SK-N-SH (cell line): ENCODE measurements at regions not wholly inside any gene's neighbourhood (a gene's known extent, or its start where the extent isn't known, plus 50 kb on each side); places are given as distances from the start of the nearest gene placed in this dataset.

Experiments used
- CTCF ChIA-PET: fragments of 300-600, 350-600 bp; formaldehyde crosslinking; extraction: SDS; loops from one replicate; lab custom pipeline; 2021; lab: Yijun Ruan, JAX
- POLR2A ChIA-PET: fragments of 350-600 bp; sonication (Branson Sonifier 250); formaldehyde crosslinking; extraction: SDS; loops from one replicate; lab custom pipeline; 2020; ENCODE audit warnings: antibody characterized with exemption, inconsistent platforms; lab: Yijun Ruan, JAX
- DNase-seq: peaks from one replicate; pipeline ENCODE4 v3.0.0; 2012
- H2AFZ ChIP-seq: fragments of 200-600 bp; sonication (generic); 2 replicates; pipeline ENCODE4 v1.8.1; 2016; ENCODE audit warnings: antibody characterized with exemption, mild to moderate bottlenecking, low read depth
- H3F3A ChIP-seq: fragments of 200-600 bp; sonication (generic); replicated peaks from 2 replicates; pipeline ENCODE3; 2016; ENCODE audit warnings: antibody characterized with exemption, mild to moderate bottlenecking; ENCODE audit not compliant: insufficient read depth
- H3K27ac ChIP-seq, 2 experiments: fragments of 200-500 bp in 1 of 2; fragments of 200-600 bp in 1 of 2; sonication (Bioruptor generic) in 1 of 2; sonication (generic), shearing (Covaris generic) in 1 of 2; 2 replicates each; pipeline versions ENCODE4 v1.5.1 to v1.6.1; 2014 to 2016; ENCODE audit warnings: low read depth in 2 of 2, inconsistent platforms in 1 of 2, low read length in 1 of 2, mild to moderate bottlenecking in 1 of 2, mixed read lengths in 1 of 2
- H3K27me3 ChIP-seq: fragments of 200-600 bp; sonication (generic), shearing (Covaris generic); 2 replicates; pipeline ENCODE4 v1.6.1; 2016; ENCODE audit warnings: mixed run types; ENCODE audit not compliant: insufficient read depth
- H3K36me3 ChIP-seq, 2 experiments: fragments of 200-500 bp in 1 of 2; fragments of 200-600 bp in 1 of 2; sonication (Bioruptor generic) in 1 of 2; sonication (generic) in 1 of 2; replicated peaks in 1 of 2; 2 replicates each; pipeline versions ENCODE3 to v1.5.1; 2014 to 2016; ENCODE audit warnings: low read length in 1 of 2, mild to moderate bottlenecking in 1 of 2; ENCODE audit not compliant: insufficient read depth in 2 of 2, control insufficient read depth in 1 of 2
- H3K4me1 ChIP-seq, 2 experiments: fragments of 200-500 bp in 1 of 2; fragments of 200-600 bp in 1 of 2; sonication (Bioruptor generic) in 1 of 2; sonication (generic), shearing (Covaris generic) in 1 of 2; 2 replicates each; pipeline versions ENCODE4 v1.5.1 to v1.6.1; 2014 to 2016; ENCODE audit warnings: low read depth in 1 of 2, low read length in 1 of 2, mixed run types in 1 of 2; ENCODE audit not compliant: insufficient read depth in 2 of 2, control insufficient read depth in 1 of 2
- H3K4me2 ChIP-seq: fragments of 200-600 bp; sonication (generic), shearing (Covaris generic); 2 replicates; pipeline ENCODE4 v1.6.1; 2017; ENCODE audit warnings: mixed run types
- H3K4me3 ChIP-seq, 2 experiments: fragments of 200-500 bp in 1 of 2; fragments of 200-600 bp in 1 of 2; sonication (Bioruptor generic) in 1 of 2; sonication (generic), shearing (Covaris generic) in 1 of 2; 2 replicates each; pipeline versions ENCODE4 v1.5.1 to v1.8.1; 2014 to 2016; ENCODE audit warnings: low read depth in 2 of 2, inconsistent platforms in 1 of 2, low read length in 1 of 2, mild to moderate bottlenecking in 1 of 2, mixed read lengths in 1 of 2, moderate library complexity in 1 of 2
- H3K79me2 ChIP-seq: fragments of 200-600 bp; sonication (generic); 2 replicates; pipeline ENCODE4 v1.8.1; 2017; ENCODE audit warnings: mild to moderate bottlenecking; ENCODE audit not compliant: insufficient read depth
- H3K9ac ChIP-seq: fragments of 200-600 bp; sonication (generic); 2 replicates; pipeline ENCODE4 v1.6.1; 2017; ENCODE audit warnings: mixed run types
- H3K9me2 ChIP-seq: fragments of 200-600 bp; sonication (generic); 2 replicates; pipeline ENCODE4 v1.6.1; 2017; ENCODE audit warnings: mixed run types
- H3K9me3 ChIP-seq: fragments of 200-600 bp; sonication (generic); 2 replicates; pipeline ENCODE4 v1.6.1; 2017; ENCODE audit warnings: mixed run types, mild to moderate bottlenecking, moderate library complexity
- H4K20me1 ChIP-seq: fragments of 200-600 bp; sonication (generic); 2 replicates; pipeline ENCODE4 v1.6.1; 2017; ENCODE audit warnings: mild to moderate bottlenecking, mixed run types; ENCODE audit not compliant: insufficient read depth
- CHD2 ChIP-seq: fragments of 150-350 bp; IDR thresholded peaks from 2 replicates; pipeline ENCODE4 v1.6.1; 2018; ENCODE audit warnings: low read length; ENCODE audit not compliant: partially characterized antibody
- FOXJ3 ChIP-seq: sonication (generic); formaldehyde crosslinking; IDR thresholded peaks from 2 replicates; pipeline ENCODE4 v1.5.1; 2020; ENCODE audit warnings: mild to moderate bottlenecking, missing genetic modification reagents
- GATA2 ChIP-seq: sonication (generic); formaldehyde crosslinking; IDR thresholded peaks from 2 replicates; pipeline ENCODE4 v1.5.0; 2020; ENCODE audit warnings: mild to moderate bottlenecking, missing genetic modification reagents
- MXI1 ChIP-seq: IDR thresholded peaks from 2 replicates; pipeline ENCODE4 v1.6.1; 2012; ENCODE audit warnings: mild to moderate bottlenecking, low read depth, low read length, improper control_type of control experiment
- POLR2AphosphoS5 ChIP-seq: IDR thresholded peaks from 2 replicates; pipeline ENCODE4 v1.6.1; 2012; ENCODE audit warnings: low read depth, low read length
- YY1 ChIP-seq: IDR thresholded peaks from 2 replicates; pipeline ENCODE4 v1.4.0; 2012; ENCODE audit warnings: low read depth, mild to moderate bottlenecking
- WGBS: methylation state at CpG from one replicate; pipeline ENCODE4 v1.1.6; 2017; ENCODE audit warnings: low lambda C conversion rate; 5-methylcytosine and 5-hydroxymethylcytosine counted together
- TF ChIP-seq, protein P1 (sequence below): IDR thresholded peaks from 2 replicates; pipeline ENCODE4 v1.6.1; 2012; ENCODE audit warnings: mild to moderate bottlenecking, low read depth, low read length, moderate library complexity
- TF ChIP-seq, protein P2 (sequence below): fragments of 150-350 bp; IDR thresholded peaks from 2 replicates; pipeline ENCODE4 v1.6.1; 2016; ENCODE audit warnings: mild to moderate bottlenecking, low read depth, low read length
- TF ChIP-seq, protein P3 (sequence below): IDR thresholded peaks from 2 replicates; pipeline ENCODE4; 2012
- TF ChIP-seq, protein P4 (sequence below): IDR thresholded peaks from 2 replicates; pipeline ENCODE4 v1.4.0; 2012; ENCODE audit warnings: low read depth, borderline replicate concordance

DNA sequence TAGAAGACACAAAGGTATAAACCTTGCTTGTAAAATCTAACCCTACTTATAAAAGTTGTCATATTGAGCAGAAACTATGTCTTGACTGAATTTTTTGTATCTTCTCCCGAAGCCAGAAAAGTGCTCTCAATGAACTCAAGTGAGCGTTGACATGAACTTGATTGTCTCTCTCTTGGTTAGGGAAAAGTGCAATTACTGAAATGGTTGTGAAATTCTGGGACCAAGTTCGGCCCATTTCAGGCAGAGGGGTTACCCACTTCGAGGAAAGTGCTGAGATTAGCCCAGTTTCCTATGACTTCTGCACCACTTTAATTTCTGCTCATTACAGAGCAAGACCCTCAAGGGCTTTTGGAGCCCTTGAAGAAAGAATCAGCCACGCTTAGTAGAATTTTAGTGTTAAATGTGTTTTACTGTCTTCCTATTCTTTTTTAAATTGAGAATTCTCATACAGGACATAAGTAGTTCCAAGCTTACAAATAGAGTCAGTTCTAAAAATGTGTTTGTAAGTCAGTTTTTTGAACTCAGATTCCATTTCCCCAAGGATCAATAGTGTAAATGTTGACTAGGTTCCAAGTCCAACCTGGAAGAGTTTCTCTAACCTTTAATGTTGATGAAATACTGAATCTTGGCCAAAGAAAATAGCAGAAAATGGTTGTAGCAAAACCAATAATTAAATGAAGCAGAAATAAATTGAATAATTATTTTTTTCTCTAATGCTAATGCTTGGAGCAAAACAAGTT lies 125.7 kb upstream of the ACSL4 start:
- TF ChIP-seq CHD2 (no peak), POLR2AphosphoS5 (no peak), FOXJ3 (CRISPR knock-in tag) (no peak), YY1 (no peak)
- TF ChIP-seq, protein P1, sequence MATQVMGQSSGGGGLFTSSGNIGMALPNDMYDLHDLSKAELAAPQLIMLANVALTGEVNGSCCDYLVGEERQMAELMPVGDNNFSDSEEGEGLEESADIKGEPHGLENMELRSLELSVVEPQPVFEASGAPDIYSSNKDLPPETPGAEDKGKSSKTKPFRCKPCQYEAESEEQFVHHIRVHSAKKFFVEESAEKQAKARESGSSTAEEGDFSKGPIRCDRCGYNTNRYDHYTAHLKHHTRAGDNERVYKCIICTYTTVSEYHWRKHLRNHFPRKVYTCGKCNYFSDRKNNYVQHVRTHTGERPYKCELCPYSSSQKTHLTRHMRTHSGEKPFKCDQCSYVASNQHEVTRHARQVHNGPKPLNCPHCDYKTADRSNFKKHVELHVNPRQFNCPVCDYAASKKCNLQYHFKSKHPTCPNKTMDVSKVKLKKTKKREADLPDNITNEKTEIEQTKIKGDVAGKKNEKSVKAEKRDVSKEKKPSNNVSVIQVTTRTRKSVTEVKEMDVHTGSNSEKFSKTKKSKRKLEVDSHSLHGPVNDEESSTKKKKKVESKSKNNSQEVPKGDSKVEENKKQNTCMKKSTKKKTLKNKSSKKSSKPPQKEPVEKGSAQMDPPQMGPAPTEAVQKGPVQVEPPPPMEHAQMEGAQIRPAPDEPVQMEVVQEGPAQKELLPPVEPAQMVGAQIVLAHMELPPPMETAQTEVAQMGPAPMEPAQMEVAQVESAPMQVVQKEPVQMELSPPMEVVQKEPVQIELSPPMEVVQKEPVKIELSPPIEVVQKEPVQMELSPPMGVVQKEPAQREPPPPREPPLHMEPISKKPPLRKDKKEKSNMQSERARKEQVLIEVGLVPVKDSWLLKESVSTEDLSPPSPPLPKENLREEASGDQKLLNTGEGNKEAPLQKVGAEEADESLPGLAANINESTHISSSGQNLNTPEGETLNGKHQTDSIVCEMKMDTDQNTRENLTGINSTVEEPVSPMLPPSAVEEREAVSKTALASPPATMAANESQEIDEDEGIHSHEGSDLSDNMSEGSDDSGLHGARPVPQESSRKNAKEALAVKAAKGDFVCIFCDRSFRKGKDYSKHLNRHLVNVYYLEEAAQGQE, result no peak
- TF ChIP-seq, protein P2, sequence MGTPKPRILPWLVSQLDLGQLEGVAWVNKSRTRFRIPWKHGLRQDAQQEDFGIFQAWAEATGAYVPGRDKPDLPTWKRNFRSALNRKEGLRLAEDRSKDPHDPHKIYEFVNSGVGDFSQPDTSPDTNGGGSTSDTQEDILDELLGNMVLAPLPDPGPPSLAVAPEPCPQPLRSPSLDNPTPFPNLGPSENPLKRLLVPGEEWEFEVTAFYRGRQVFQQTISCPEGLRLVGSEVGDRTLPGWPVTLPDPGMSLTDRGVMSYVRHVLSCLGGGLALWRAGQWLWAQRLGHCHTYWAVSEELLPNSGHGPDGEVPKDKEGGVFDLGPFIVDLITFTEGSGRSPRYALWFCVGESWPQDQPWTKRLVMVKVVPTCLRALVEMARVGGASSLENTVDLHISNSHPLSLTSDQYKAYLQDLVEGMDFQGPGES, result no peak
- TF ChIP-seq, protein P3, sequence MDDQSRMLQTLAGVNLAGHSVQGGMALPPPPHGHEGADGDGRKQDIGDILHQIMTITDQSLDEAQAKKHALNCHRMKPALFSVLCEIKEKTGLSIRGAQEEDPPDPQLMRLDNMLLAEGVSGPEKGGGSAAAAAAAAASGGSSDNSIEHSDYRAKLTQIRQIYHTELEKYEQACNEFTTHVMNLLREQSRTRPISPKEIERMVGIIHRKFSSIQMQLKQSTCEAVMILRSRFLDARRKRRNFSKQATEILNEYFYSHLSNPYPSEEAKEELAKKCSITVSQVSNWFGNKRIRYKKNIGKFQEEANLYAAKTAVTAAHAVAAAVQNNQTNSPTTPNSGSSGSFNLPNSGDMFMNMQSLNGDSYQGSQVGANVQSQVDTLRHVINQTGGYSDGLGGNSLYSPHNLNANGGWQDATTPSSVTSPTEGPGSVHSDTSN, result no peak
- ChIA-PET POLR2A (no interaction called here), CTCF (interaction anchor here (2.6 to 7.9 kb wide), 3 partner anchors 16 to 145 kb away, joined by 14 to 105 read pairs (median 28); no protein-coding TSS in a partner anchor)
- no peaks in the 10 kb centered on the region for H3K79me2 ChIP-seq
- H3K4me2 ChIP-seq, result no peak overlapping the region
- no peaks in the 10 kb centered on the region for H3F3A ChIP-seq
- no peak overlapping the region for H2AFZ ChIP-seq
- no peaks in the 10 kb centered on the region for H3K9me3 ChIP-seq
- H3K36me3 ChIP-seq, result no peaks in the 10 kb centered on the region
- no peak overlapping the region for H3K9ac ChIP-seq
- no peak overlapping the region for H3K27ac ChIP-seq
- H3K27me3 ChIP-seq, result no peaks in the 10 kb centered on the region
- no peaks in the 10 kb centered on the region for H4K20me1 ChIP-seq
- WGBS, result 53% methylated on average over 5 of the region's 5 CpGs
- H3K9me2 ChIP-seq, result no peaks in the 10 kb centered on the region
- 0 out of 4 replicates have a peak, but pooled peaks cover 0 to 6% of the 10 kb centered on the region in 2 experiments for H3K4me1 ChIP-seq
- DNase-seq, result no peak
- H3K4me3 ChIP-seq, result no peak overlapping the region

DNA sequence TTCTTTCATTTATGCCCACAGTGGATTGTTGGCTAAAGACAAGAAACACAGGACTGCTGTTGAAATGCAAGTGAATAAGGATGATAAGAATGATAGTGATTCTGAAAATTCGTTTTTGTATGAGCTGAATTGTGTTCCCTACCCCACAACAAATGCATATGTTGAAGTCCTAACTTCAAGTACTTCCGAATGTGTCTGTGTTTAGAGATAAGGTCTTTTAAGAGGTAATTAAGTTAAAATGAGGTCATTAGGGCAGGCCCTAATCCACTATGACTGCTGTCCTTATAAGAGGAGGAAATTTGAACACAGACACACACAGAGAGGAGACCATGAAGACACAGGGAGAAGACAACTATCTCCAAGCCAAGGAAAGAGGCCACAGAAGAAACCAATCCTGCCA lies 126.6 kb upstream of the ACSL4 start:
- TF ChIP-seq, protein P4, sequence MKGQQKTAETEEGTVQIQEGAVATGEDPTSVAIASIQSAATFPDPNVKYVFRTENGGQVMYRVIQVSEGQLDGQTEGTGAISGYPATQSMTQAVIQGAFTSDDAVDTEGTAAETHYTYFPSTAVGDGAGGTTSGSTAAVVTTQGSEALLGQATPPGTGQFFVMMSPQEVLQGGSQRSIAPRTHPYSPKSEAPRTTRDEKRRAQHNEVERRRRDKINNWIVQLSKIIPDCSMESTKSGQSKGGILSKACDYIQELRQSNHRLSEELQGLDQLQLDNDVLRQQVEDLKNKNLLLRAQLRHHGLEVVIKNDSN, result no peak
- TF ChIP-seq GATA2 (CRISPR knock-in tag) (no peak), MXI1 (no peak)
- TF ChIP-seq, protein P1, result no peak
- TF ChIP-seq, all 33 proteins: peak for 0
- H4K20me1 ChIP-seq, result no peaks in the 10 kb centered on the region
- CTCF ChIA-PET, result interaction anchor here (7.9 kb wide), 1 partner anchor 146 kb away, joined by 105 read pairs; no protein-coding TSS in a partner anchor
- H3K27ac ChIP-seq, result no peak overlapping the region
- POLR2A ChIA-PET, result no interaction called here
- H3K4me2 ChIP-seq, result no peak overlapping the region
- H2AFZ ChIP-seq, result no peak overlapping the region
- no peak for DNase-seq
- no peaks in the 10 kb centered on the region for H3K79me2 ChIP-seq
- H3K27me3 ChIP-seq, result no peaks in the 10 kb centered on the region
- no peak overlapping the region for H3K4me3 ChIP-seq
- H3F3A ChIP-seq, result no peaks in the 10 kb centered on the region
- no peak overlapping the region for H3K9ac ChIP-seq
- no peaks in the 10 kb centered on the region for H3K36me3 ChIP-seq
- H3K9me2 ChIP-seq, result no peaks in the 10 kb centered on the region
- 33% methylated on average over 2 of the region's 2 CpGs for WGBS
- H3K4me1 ChIP-seq, result 0 out of 4 replicates have a peak, but pooled peaks cover 0 to 6% of the 10 kb centered on the region in 2 experiments
- no peaks in the 10 kb centered on the region for H3K9me3 ChIP-seq
